Fibroblast of lung (primary cell): ENCODE measurements at regions not wholly inside any gene's neighbourhood (a gene's known extent, or its start where the extent isn't known, plus 50 kb on each side); places are given as distances from the start of the nearest gene placed in this dataset.

Experiments
- EZH2 ChIP-seq: IDR thresholded peaks from 2 replicates; pipeline ENCODE4 v1.5.1; 2012; ENCODE audit warnings: low read length, control low read depth, mild to moderate bottlenecking; ENCODE audit errors: missing control alignments
- TF ChIP-seq, protein P1 (sequence below), 2 donors: IDR thresholded peaks in 1 of 2; conservative IDR thresholded peaks in 1 of 2; 1 replicate in 1 of 2; 2 replicates in 1 of 2; pipeline ENCODE4 v1.5.1; 2011 to 2012; ENCODE audit warnings: low read length in 2 of 2, control low read depth in 1 of 2, inconsistent platforms in 1 of 2, low read depth in 1 of 2, mild to moderate bottlenecking in 1 of 2

DNA sequence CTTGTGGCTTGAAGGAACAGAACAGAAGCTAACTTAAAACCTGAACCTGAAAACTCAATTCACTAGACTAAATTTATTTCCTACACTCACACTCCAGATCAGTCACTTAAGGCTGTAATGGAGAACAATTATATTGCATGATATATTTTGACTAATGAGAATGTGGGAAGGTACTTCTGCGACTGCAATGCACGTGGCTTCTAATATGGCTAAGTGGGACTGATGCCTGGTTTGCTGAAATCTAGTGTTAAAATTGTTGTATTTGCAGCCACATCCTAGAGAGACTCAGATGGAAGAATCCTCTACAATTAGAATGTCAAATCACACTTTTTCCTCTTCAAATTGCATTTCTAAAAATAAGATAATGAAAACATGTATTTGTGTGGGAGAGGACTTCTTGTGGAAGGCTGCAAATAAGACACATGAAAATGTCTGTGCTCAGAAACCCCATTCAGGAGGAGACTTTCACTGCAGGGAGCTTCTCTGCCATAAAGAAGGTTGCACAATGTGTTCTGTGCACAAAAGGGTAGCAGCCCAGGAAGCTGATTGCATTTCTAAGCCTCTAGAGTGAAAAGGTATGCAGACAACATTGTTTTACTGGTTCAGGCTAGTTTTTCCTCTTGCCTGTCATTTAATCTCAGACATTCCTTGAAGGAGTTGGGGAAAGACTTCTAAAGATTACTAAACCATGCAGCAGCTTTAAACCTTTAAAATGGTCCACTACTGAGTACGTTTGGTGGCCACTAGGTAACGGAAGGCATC lies 224.3 kb downstream of the NEDD1 start:
- TF ChIP-seq, protein P1, sequence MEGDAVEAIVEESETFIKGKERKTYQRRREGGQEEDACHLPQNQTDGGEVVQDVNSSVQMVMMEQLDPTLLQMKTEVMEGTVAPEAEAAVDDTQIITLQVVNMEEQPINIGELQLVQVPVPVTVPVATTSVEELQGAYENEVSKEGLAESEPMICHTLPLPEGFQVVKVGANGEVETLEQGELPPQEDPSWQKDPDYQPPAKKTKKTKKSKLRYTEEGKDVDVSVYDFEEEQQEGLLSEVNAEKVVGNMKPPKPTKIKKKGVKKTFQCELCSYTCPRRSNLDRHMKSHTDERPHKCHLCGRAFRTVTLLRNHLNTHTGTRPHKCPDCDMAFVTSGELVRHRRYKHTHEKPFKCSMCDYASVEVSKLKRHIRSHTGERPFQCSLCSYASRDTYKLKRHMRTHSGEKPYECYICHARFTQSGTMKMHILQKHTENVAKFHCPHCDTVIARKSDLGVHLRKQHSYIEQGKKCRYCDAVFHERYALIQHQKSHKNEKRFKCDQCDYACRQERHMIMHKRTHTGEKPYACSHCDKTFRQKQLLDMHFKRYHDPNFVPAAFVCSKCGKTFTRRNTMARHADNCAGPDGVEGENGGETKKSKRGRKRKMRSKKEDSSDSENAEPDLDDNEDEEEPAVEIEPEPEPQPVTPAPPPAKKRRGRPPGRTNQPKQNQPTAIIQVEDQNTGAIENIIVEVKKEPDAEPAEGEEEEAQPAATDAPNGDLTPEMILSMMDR (conservative IDR thresholded peaks at IDR 0.05 in 1 of 2, IDR thresholded peaks at IDR 0.05 in 1 of 2; ENCODE audit: low read depth in 1 of 2, low read length in 2 of 2) = no peak
- no peak for TF ChIP-seq EZH2
